K562 (cell line): ENCODE measurements at regions not wholly inside any gene's neighbourhood (a gene's known extent, or its start where the extent isn't known, plus 50 kb on each side); places are given as distances from the start of the nearest gene placed in this dataset.

Experiments
- ATAC-seq: fragments of 200-7000 bp; cut with Tn5 transposase; 3 replicates; pipeline ENCODE4 v1.9.1; 2020; ENCODE audit warnings: moderate library complexity
- BruUV-seq: library from RNA; stranded (reverse); fragments of 400-500 nt; replicated peaks from 2 replicates; lab custom pipeline; 2021; lab: Mats Ljungman, UMichigan
- CTCF ChIA-PET: fragments of 300-600 bp; formaldehyde crosslinking; extraction: SDS; loops from one replicate; lab custom pipeline; 2021; ENCODE audit warnings: low intra/inter-chr PET ratio; lab: Yijun Ruan, JAX
- POLR2A ChIA-PET: fragments of 300-600, 350-650 bp; sonication (Branson Sonifier 250); formaldehyde crosslinking; extraction: SDS; loops from one replicate; lab custom pipeline; 2021; ENCODE audit warnings: antibody characterized with exemption, inconsistent platforms; lab: Yijun Ruan, JAX
- DNase-seq, 4 experiments: peaks; one replicate each; pipeline versions ENCODE4 v3.0.0 to v3.0.0-alpha.2; 2011 to 2018; ENCODE audit warnings: low spot score in 3 of 4, mixed read lengths in 3 of 4; ENCODE audit errors: extremely low read depth in 1 of 4
- FAIRE-seq: peaks from 2 replicates; lab custom pipeline; 2011; peaks lifted over from hg19 to GRCh38; lab: Jason Lieb, UNC
- H2AFZ ChIP-seq: 2 replicates; pipeline ENCODE4 v1.6.0; 2011; ENCODE audit warnings: low read depth, low read length, control low read depth, inconsistent platforms
- H3K27ac ChIP-seq: fragments of 200-600 bp; 3 replicates; pipeline ENCODE4 v1.8.0; 2011; ENCODE audit warnings: low read depth, mild to moderate bottlenecking, control low read depth, inconsistent platforms, low read length, moderate library complexity, mixed read lengths; ENCODE audit errors: extremely low read depth
- H3K27me3 ChIP-seq, 2 experiments: fragments of 300-600 bp in 1 of 2; 2 replicates in 1 of 2; 3 replicates in 1 of 2; pipeline versions ENCODE4 v1.6.0 to v1.8.0; 2011; ENCODE audit warnings: inconsistent platforms in 2 of 2, low read length in 2 of 2, mild to moderate bottlenecking in 1 of 2, mixed read lengths in 1 of 2, moderate library complexity in 1 of 2; ENCODE audit not compliant: control insufficient read depth in 2 of 2, insufficient read depth in 2 of 2
- H3K36me3 ChIP-seq: fragments of 300-600 bp; 3 replicates; pipeline ENCODE4 v1.8.0; 2011; ENCODE audit warnings: mild to moderate bottlenecking, low read length, inconsistent platforms; ENCODE audit not compliant: control insufficient read depth, insufficient read depth
- H3K4me1 ChIP-seq, 2 experiments: fragments of 200-600 bp in 1 of 2; replicated peaks in 1 of 2; 2 replicates in 1 of 2; 3 replicates in 1 of 2; pipeline versions ENCODE4 v1.5.1 to v1.8.0; 2011; ENCODE audit warnings: inconsistent platforms in 2 of 2, low read length in 2 of 2, mild to moderate bottlenecking in 1 of 2, mixed read lengths in 1 of 2, moderate library complexity in 1 of 2; ENCODE audit not compliant: control insufficient read depth in 2 of 2, insufficient read depth in 2 of 2
- H3K4me2 ChIP-seq: 2 replicates; pipeline ENCODE4 v1.6.1; 2011; ENCODE audit warnings: low read length, control low read depth, inconsistent platforms, mixed read lengths; ENCODE audit not compliant: insufficient read depth
- H3K4me3 ChIP-seq: fragments of 200-600 bp; sonication (generic), shearing (Covaris generic); 2 replicates; pipeline ENCODE4 v1.5.1; 2016; ENCODE audit warnings: control low read depth, inconsistent platforms
- H3K79me2 ChIP-seq: fragments of 200-600 bp; 3 replicates; pipeline ENCODE4 v1.8.0; 2011; ENCODE audit warnings: low read length, inconsistent platforms; ENCODE audit not compliant: control insufficient read depth, insufficient read depth
- H3K9ac ChIP-seq, 2 experiments: 2 replicates each; pipeline versions ENCODE4 v1.6.0 to v1.6.1; 2011; ENCODE audit warnings: low read depth in 2 of 2, low read length in 2 of 2, control low read depth in 1 of 2, inconsistent platforms in 1 of 2, mild to moderate bottlenecking in 1 of 2, mixed read lengths in 1 of 2; ENCODE audit not compliant: insufficient read depth in 1 of 2
- H3K9me1 ChIP-seq: one replicate; pipeline ENCODE4 v1.6.0; 2011; ENCODE audit warnings: inconsistent platforms, mild to moderate bottlenecking, low read length, moderate library complexity; ENCODE audit not compliant: control insufficient read depth, insufficient read depth
- H3K9me3 ChIP-seq: replicated peaks from 2 replicates; pipeline ENCODE4 v1.5.1; 2011; ENCODE audit warnings: low read depth, low read length, inconsistent platforms; ENCODE audit not compliant: control insufficient read depth, insufficient read depth
- H4K20me1 ChIP-seq: replicated peaks from 2 replicates; pipeline ENCODE4 v1.6.1; 2011; ENCODE audit warnings: low read length, inconsistent platforms, mixed read lengths; ENCODE audit not compliant: control insufficient read depth, insufficient read depth
- ATF3 ChIP-seq, 2 experiments: fragments of 450-650 bp in 1 of 2; sonication (generic) in 1 of 2; formaldehyde crosslinking in 1 of 2; IDR thresholded peaks in 1 of 2; conservative IDR thresholded peaks in 1 of 2; 2 replicates each; pipeline versions ENCODE4 v1.6.1 to v1.8.1; 2016 to 2023; ENCODE audit warnings: mild to moderate bottlenecking in 2 of 2, moderate library complexity in 2 of 2, inconsistent platforms in 1 of 2, missing genetic modification reagents in 1 of 2
- ATF4 ChIP-seq: fragments of 450-650 bp; formaldehyde crosslinking; IDR thresholded peaks from 2 replicates; pipeline ENCODE4 v1.4.0; 2022; ENCODE audit warnings: mild to moderate bottlenecking, moderate library complexity
- CBX2 ChIP-seq: fragments of 200-600 bp; sonication (generic); IDR thresholded peaks from one replicate; pipeline ENCODE4 v1.6.1; 2012; ENCODE audit warnings: mild to moderate bottlenecking, low read length, inconsistent platforms; ENCODE audit not compliant: insufficient read depth, poor library complexity, severe bottlenecking
- CREB1 ChIP-seq, 2 experiments: sonication (generic) in 1 of 2; formaldehyde crosslinking in 1 of 2; IDR thresholded peaks; 2 replicates each; pipeline versions ENCODE4 v1.6.1 to v1.8.0; 2012 to 2022; ENCODE audit warnings: inconsistent platforms in 1 of 2, mild to moderate bottlenecking in 1 of 2, missing genetic modification reagents in 1 of 2, moderate library complexity in 1 of 2
- ETS2 ChIP-seq: IDR thresholded peaks from 2 replicates; pipeline ENCODE4 v1.6.1; 2016; ENCODE audit warnings: borderline replicate concordance, missing genetic modification characterization, mild to moderate bottlenecking, moderate library complexity, missing compliant biosample characterization; ENCODE audit not compliant: poor library complexity, severe bottlenecking
- MAX ChIP-seq: sonication (generic); formaldehyde crosslinking; IDR thresholded peaks from 2 replicates; pipeline ENCODE4 v1.9.0; 2022; ENCODE audit warnings: mild to moderate bottlenecking, missing genetic modification reagents
- POLR2AphosphoS2 ChIP-seq: IDR thresholded peaks from 2 replicates; pipeline ENCODE4 v1.6.1; 2012; ENCODE audit warnings: low read length, improper control_type of control experiment
- SMARCA5 ChIP-seq: fragments of 450-650 bp; IDR thresholded peaks from 2 replicates; pipeline ENCODE4 v1.6.1; 2016
- TARDBP ChIP-seq: fragments of 450-650 bp; IDR thresholded peaks from 2 replicates; pipeline ENCODE4 v1.6.1; 2016
- TCF7L2 ChIP-seq: fragments of 150-350 bp; IDR thresholded peaks from 2 replicates; pipeline ENCODE4 v1.6.1; 2016; ENCODE audit warnings: low read depth, mild to moderate bottlenecking, low read length, moderate library complexity
- WHSC1 ChIP-seq: IDR thresholded peaks from one replicate; pipeline ENCODE4 v1.6.1; 2012; ENCODE audit warnings: low read length, control low read depth, inconsistent platforms
- ZBTB34 ChIP-seq: fragments of 250-450 bp; sonication (Bioruptor Pico); IDR thresholded peaks from 2 replicates; pipeline ENCODE4 v1.8.0; 2021; ENCODE audit warnings: mild to moderate bottlenecking, moderate library complexity
- ZNF140 ChIP-seq: fragments of 250-450 bp; sonication (Bioruptor Pico); IDR thresholded peaks from 2 replicates; pipeline ENCODE4 v1.8.0; 2021; ENCODE audit warnings: moderate library complexity, mild to moderate bottlenecking, inconsistent platforms
- WGBS: fragments of 100-300 bp; shearing (Covaris generic); methylation state at CpG from one replicate; pipeline ENCODE4 v1.1.6; 2016; ENCODE audit warnings: low coverage, mixed read lengths; ENCODE audit not compliant: insufficient coverage; ENCODE audit errors: missing lambda C conversion rate; 5-methylcytosine and 5-hydroxymethylcytosine counted together
- in situ Hi-C: fragments of 300-500 bp; cut with MboI; formaldehyde crosslinking; loops from 4 replicates; pipeline ENCODE4 v1.15.0; 2018; ENCODE audit warnings: inconsistent platforms, mixed read lengths
- intact Hi-C: fragments of 100-400 bp; cut with micrococcal nuclease; formaldehyde crosslinking; loops from 2 replicates; pipeline ENCODE4 v1.14.2; 2022

GRCh38 chr7:32223721-32224120 lies 153.5 kb upstream of the PDE1C start:
- peaks cover 2 to 5% of the 10 kb centered on the region in 2 experiments; a peak in 2 of 5 replicates for H3K27me3 ChIP-seq
- 0% methylated on average over 8 of the region's 8 CpGs for WGBS

More at GRCh38 chr7:32223721-32224120, 153.5 kb upstream of the PDE1C start:
- H3K4me3 ChIP-seq = no peak overlapping the region
- POLR2A ChIA-PET = no interaction called here
- no peak overlapping the region for H3K27ac ChIP-seq
- H3K4me1 ChIP-seq = no peaks in the 10 kb centered on the region
- ATAC-seq = no peak
- CTCF ChIA-PET = no interaction called here
- H4K20me1 ChIP-seq = no peaks in the 10 kb centered on the region; the same call in 1 of the 2 replicates
- intact Hi-C loops = no loop called here
- no peak overlapping the region for H2AFZ ChIP-seq
- no peak overlapping the region for H3K9ac ChIP-seq
- in situ Hi-C loops = no loop called here
- no peak for DNase-seq
- H3K9me3 ChIP-seq = no peaks in the 10 kb centered on the region
- no peak overlapping the region for H3K4me2 ChIP-seq
- no peaks in the 10 kb centered on the region for H3K9me1 ChIP-seq
- FAIRE-seq = no peak
- BruUV-seq = no TSS peak
- no peaks in the 10 kb centered on the region for H3K36me3 ChIP-seq
- H3K79me2 ChIP-seq = no peaks in the 10 kb centered on the region
- no peak for TF ChIP-seq CREB1 (IDR thresholded peaks at IDR 0.05)
- no peak for TF ChIP-seq CREB1 (CRISPR knock-in tag; IDR thresholded peaks at IDR 0.05)
- TF ChIP-seq TARDBP = no peak
- TF ChIP-seq ATF3 (IDR thresholded peaks at IDR 0.05) = no peak
- no peak for TF ChIP-seq ATF3 (CRISPR knock-in tag; conservative IDR thresholded peaks at IDR 0.05)
- TF ChIP-seq MAX (CRISPR knock-in tag) = no peak
- no peak for TF ChIP-seq ZNF140 (CRISPR knock-in tag)
- TF ChIP-seq ATF4 (CRISPR knock-in tag) = no peak
- no peak for TF ChIP-seq WHSC1
- no peak for TF ChIP-seq ETS2 (tag)
- TF ChIP-seq SMARCA5 = no peak
- no peak for TF ChIP-seq CBX2
- TF ChIP-seq POLR2AphosphoS2 = no peak
- TF ChIP-seq TCF7L2 = no peak
- no peak for TF ChIP-seq ZBTB34 (CRISPR knock-in tag)
- TF ChIP-seq, all 486 proteins: peak for 0
